GM13977 (cell line): ENCODE measurements at regions not wholly inside any gene's neighbourhood (a gene's known extent, or its start where the extent isn't known, plus 50 kb on each side); places are given as distances from the start of the nearest gene placed in this dataset.

ENCODE experiments used
- DNase-seq: peaks from one replicate; pipeline ENCODE4 v3.0.0; 2012; ENCODE audit warnings: low spot score
- CTCF ChIP-seq: IDR thresholded peaks from 2 replicates; pipeline ENCODE4 v1.5.1; 2012; ENCODE audit warnings: mild to moderate bottlenecking, control low read depth; ENCODE audit not compliant: insufficient read depth; ENCODE audit errors: extremely low read depth, missing control alignments
- in situ Hi-C: fragments of 300-500 bp; cut with MboI; formaldehyde crosslinking; loops from one replicate; pipeline ENCODE4 v1.12.0; 2022; ENCODE audit warnings: low sequenced_read_pairs, low pct_unique_long_range_greater_than_20kb, mixed read lengths, inconsistent platforms; ENCODE audit not compliant: unreplicated experiment

DNA sequence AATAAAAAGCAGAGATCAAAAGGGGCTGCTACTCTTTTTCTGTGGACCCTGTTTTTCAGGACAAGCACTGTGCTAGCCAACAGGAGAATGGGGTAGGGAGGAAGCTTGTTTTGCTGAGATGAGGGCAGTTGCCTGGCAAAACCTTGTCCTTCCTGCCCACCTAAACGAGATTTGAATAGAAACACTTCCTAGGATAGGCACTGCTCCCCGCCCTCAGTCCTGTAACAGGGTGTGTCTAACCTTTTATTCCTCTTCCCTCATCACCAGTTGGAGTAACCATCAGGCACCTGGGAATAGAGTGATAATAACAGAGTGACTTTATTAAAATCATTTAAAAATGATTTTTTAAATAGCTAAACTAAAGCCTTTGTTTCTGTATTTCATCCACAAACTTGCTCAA, 368.8 kb downstream of the LNPK start:
- in situ Hi-C loops, result no loop called here
- DNase-seq, result no peak
- no peak for TF ChIP-seq CTCF

- DNase-seq, result no peak
- TF ChIP-seq CTCF, result no peak
- in situ Hi-C loops, result no loop called here
These were observed 370.8 kb downstream of the LNPK start for GRCh38 chr2:175631245-175631623.

DNA sequence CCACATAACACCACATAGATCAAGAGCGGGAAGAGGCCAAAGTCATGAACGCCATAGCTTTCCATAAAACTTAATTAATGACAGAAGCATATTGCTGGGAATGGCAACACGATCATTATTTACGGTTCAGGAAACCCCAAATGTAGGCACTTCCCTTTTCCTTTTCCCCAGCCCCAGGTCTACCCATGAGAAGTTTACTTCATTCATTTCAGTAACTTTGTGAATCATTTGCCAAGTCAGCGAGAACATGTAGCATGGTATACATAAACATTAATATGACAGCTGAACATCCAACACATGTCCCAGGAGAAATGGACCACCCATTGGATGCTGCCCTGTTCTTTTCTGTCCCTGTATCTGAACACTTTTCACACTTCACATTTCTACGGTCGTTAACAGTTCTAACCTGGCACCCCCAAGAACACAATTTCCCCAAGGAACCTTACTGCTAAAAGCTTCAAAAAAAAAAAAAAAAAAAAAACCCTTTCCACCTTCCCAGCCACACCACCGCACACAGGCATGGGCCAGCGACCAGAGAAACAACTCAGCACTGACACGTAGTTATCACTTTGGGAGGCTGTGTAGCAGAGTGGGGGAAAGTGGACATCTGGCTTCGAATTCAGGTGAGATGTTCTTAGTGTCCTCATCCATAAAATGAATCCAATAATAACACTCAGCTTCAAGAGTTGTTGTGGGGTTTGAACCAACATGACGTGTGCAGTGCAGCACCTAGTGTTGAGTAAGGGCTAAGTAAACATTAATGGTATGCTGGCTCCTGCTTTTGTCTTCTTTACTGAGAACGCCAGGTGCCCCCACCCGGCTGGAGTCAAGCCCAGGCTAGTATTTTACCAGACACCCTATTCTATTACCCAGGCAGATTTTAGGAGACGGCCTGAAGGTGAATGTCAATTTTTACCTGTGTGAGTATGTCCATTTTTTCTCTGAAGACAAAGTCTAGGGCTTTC, 371.5 kb downstream of the LNPK start:
- TF ChIP-seq CTCF, result no peak
- DNase-seq, result no peak
- in situ Hi-C loops, result no loop called here

DNA sequence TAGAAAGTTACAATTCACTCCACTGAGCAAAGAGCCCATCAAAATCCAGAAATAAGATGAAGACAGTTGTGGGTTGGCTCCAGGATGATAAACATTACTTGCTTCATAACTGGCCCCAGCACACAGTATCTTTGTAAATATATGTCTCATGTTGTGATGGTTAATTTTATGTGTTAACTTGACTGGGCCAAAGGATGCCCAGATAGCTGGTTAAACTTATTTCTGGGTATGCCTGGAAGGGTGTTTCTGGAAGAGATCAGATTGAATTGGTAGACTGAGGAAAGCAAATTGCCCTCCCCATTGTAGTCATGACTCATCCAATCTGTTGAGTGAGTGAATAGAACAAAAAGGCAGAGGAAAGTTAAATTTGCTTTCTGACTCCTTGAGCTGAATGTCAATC, 373.8 kb downstream of the LNPK start:
- TF ChIP-seq CTCF, result no peak
- DNase-seq, result no peak
- in situ Hi-C loops, result no loop called here

GRCh38 chr2:175627405-175627804, 374.7 kb downstream of the LNPK start:
- in situ Hi-C loops, result no loop called here
- DNase-seq, result no peak
- TF ChIP-seq CTCF, result no peak

DNA sequence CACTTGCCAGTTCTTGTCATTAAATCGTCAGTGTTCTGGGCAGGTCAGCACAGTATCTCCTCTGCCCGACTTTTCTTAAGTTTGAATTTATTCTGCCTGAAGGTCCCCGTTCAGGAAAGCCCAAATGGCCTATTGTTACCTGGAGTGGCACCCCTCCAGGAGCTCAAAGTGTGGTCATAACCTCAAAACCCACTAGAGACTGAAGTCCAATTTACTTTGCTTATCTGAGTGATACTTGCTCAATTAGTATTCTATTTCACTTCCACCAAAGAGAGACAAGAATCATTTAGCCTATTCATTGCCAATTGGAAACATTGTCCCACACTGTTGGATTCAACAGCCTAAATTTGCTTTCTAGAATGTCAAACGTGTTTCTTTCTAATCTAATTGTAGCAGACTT, 375.3 kb downstream of the LNPK start:
- TF ChIP-seq CTCF, result no peak
- in situ Hi-C loops, result no loop called here
- DNase-seq, result no peak

DNA sequence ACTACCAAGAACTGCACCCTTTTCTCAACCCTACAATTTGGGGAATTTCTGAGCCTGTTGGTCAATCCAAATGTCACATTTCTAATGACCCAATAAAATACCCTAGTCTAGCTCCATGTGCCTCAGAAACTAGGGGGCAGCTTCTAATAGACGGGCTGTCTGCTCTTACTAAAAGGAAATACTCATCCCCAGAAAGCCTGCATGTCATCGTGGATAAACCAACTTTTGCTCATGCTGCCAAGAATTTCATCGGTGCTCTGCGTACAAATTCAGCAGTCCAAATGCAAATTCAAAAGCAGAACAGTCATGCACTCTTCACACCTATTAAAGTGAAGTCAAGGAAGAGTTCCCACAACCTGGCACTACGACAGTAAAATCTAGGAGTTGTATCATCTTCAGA, 377.3 kb downstream of the LNPK start:
- no peak for TF ChIP-seq CTCF
- DNase-seq, result no peak
- in situ Hi-C loops, result no loop called here
